CD14-positive monocyte (primary cell): ENCODE measurements at regions not wholly inside any gene's neighbourhood (a gene's known extent, or its start where the extent isn't known, plus 50 kb on each side); places are given as distances from the start of the nearest gene placed in this dataset.

Source experiments
- DNase-seq, 3 donors: peaks; one replicate each; pipeline ENCODE4 v3.0.0-alpha.2; 2011 to 2022
- H2AFZ ChIP-seq: 2 replicates; pipeline ENCODE4 v1.6.0; 2012; ENCODE audit warnings: mild to moderate bottlenecking, low read depth, low read length, inconsistent platforms; ENCODE audit not compliant: insufficient read depth, poor library complexity, severe bottlenecking
- H3K27ac ChIP-seq, 2 donors: 1 replicate in 1 of 2; 2 replicates in 1 of 2; pipeline ENCODE4 v1.5.1; 2012 to 2013; ENCODE audit warnings: low read length in 2 of 2, control low read depth in 1 of 2, inconsistent platforms in 1 of 2, low read depth in 1 of 2, mild to moderate bottlenecking in 1 of 2
- H3K27me3 ChIP-seq, 2 donors: one replicate each; pipeline versions ENCODE4 v1.6.0 to v1.6.1; 2011 to 2013; ENCODE audit warnings: low read length in 2 of 2; ENCODE audit not compliant: control insufficient read depth in 2 of 2, insufficient read depth in 2 of 2
- H3K36me3 ChIP-seq, 2 donors: replicated peaks in 1 of 2; 1 replicate in 1 of 2; 2 replicates in 1 of 2; pipeline versions ENCODE4 v1.5.1 to v1.6.1; 2012 to 2013; ENCODE audit warnings: low read length in 2 of 2, control low read depth in 1 of 2, inconsistent platforms in 1 of 2, mild to moderate bottlenecking in 1 of 2; ENCODE audit not compliant: insufficient read depth in 2 of 2, control insufficient read depth in 1 of 2
- H3K4me1 ChIP-seq, 2 donors: 1 replicate in 1 of 2; 2 replicates in 1 of 2; pipeline versions ENCODE4 v1.5.1 to v1.6.1; 2012 to 2013; ENCODE audit warnings: low read length in 2 of 2, control low read depth in 1 of 2, inconsistent platforms in 1 of 2, mild to moderate bottlenecking in 1 of 2, moderate library complexity in 1 of 2; ENCODE audit not compliant: insufficient read depth in 2 of 2, control insufficient read depth in 1 of 2
- H3K4me2 ChIP-seq: replicated peaks from 2 replicates; pipeline ENCODE3; 2012; ENCODE audit warnings: low read length, moderate library complexity, mild to moderate bottlenecking; ENCODE audit not compliant: poor library complexity, severe bottlenecking; ENCODE audit errors: extremely low read depth
- H3K4me3 ChIP-seq, 3 experiments: fragments of 200-600 bp in 1 of 3; sonication (generic) in 1 of 3; replicated peaks in 1 of 3; 1 replicate in 2 of 3; 2 replicates in 1 of 3; pipeline ENCODE4 v1.5.1; 2011 to 2013; ENCODE audit warnings: low read length in 3 of 3, mild to moderate bottlenecking in 3 of 3, control low read depth in 2 of 3, low read depth in 2 of 3, inconsistent platforms in 1 of 3, moderate library complexity in 1 of 3
- H3K79me2 ChIP-seq: 2 replicates; pipeline ENCODE4 v1.6.0; 2012; ENCODE audit warnings: mild to moderate bottlenecking, control low read depth, inconsistent platforms, low read length, moderate library complexity; ENCODE audit not compliant: insufficient read depth
- H3K9ac ChIP-seq: 2 replicates; pipeline ENCODE4 v1.6.0; 2017; ENCODE audit warnings: low read length, mild to moderate bottlenecking; ENCODE audit not compliant: insufficient read depth, poor library complexity, severe bottlenecking
- H3K9me3 ChIP-seq, 2 donors: replicated peaks in 1 of 2; 1 replicate in 1 of 2; 2 replicates in 1 of 2; pipeline versions ENCODE4 v1.5.1 to v1.6.1; 2012 to 2013; ENCODE audit warnings: low read length in 2 of 2, control low read depth in 1 of 2; ENCODE audit not compliant: control insufficient read depth in 1 of 2, insufficient read depth in 1 of 2
- H4K20me1 ChIP-seq: 2 replicates; pipeline ENCODE4 v1.6.0; 2012; ENCODE audit warnings: mild to moderate bottlenecking, low read length, control low read depth, moderate library complexity; ENCODE audit not compliant: insufficient read depth
- H3K27ac Mint-ChIP-seq, 7 donors: one replicate each; pipeline ENCODE4 v1.8.0; 2020; ENCODE audit warnings: mild to moderate bottlenecking in 7 of 7, mixed read lengths in 7 of 7, moderate library complexity in 6 of 7, inconsistent platforms in 2 of 7
- H3K27me3 Mint-ChIP-seq, 3 donors: one replicate each; pipeline ENCODE4 v1.8.0; 2021 to 2022; ENCODE audit warnings: low read depth in 3 of 3, mild to moderate bottlenecking in 3 of 3, mixed read lengths in 3 of 3, moderate library complexity in 3 of 3, inconsistent platforms in 1 of 3
- H3K36me3 Mint-ChIP-seq, 2 donors: one replicate each; pipeline ENCODE4 v1.8.0; 2020; ENCODE audit warnings: mixed read lengths in 2 of 2, inconsistent platforms in 1 of 2, mild to moderate bottlenecking in 1 of 2
- H3K4me1 Mint-ChIP-seq: one replicate; pipeline ENCODE4 v1.8.0; 2020; ENCODE audit warnings: mild to moderate bottlenecking, mixed read lengths
- H3K4me3 Mint-ChIP-seq, 2 donors: one replicate each; pipeline ENCODE4 v1.8.0; 2020; ENCODE audit warnings: mild to moderate bottlenecking in 2 of 2, mixed read lengths in 2 of 2, moderate library complexity in 1 of 2
- H3K9me3 Mint-ChIP-seq, 7 donors: one replicate each; pipeline ENCODE4 v1.8.0; 2020 to 2022; ENCODE audit warnings: mixed read lengths in 7 of 7, mild to moderate bottlenecking in 6 of 7, moderate library complexity in 6 of 7, inconsistent platforms in 2 of 7
- WGBS: methylation state at CpG from one replicate; pipeline ENCODE4 v1.1.5; 2013; ENCODE audit warnings: missing lambda C conversion rate; ENCODE audit not compliant: insufficient coverage; 5-methylcytosine and 5-hydroxymethylcytosine counted together
- intact Hi-C, 2 donors: fragments of 100-400 bp; cut with micrococcal nuclease; formaldehyde crosslinking; loops; one replicate each; pipeline versions ENCODE4 v1.15.0 to v1.15.1; 2023
- TF ChIP-seq, protein P1 (sequence below): fragments of 200-600 bp; IDR thresholded peaks from one replicate; pipeline ENCODE4 v1.8.0; 2022; ENCODE audit warnings: antibody characterized with exemption, mild to moderate bottlenecking

DNA sequence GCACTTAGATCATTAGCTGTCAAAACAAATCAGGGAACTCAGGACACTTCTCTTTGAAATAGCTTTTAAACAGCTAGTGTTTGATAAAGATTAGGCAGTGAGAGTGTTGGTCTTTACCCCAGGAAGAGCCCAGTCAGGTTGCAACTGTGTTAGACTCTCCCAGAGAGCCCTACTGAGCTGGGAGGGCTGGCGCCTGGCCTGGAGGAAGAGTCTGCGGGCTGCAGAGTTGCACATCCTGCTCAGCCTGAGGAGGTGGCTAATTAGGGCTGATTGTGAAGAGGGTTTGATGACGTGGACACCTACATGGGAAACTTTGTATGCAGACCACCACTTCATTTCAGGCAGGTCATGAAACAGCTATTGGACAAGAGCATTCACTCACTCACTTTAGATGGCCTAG is 112.0 kb downstream of the TMEM174 start:
- TF ChIP-seq, protein P1, sequence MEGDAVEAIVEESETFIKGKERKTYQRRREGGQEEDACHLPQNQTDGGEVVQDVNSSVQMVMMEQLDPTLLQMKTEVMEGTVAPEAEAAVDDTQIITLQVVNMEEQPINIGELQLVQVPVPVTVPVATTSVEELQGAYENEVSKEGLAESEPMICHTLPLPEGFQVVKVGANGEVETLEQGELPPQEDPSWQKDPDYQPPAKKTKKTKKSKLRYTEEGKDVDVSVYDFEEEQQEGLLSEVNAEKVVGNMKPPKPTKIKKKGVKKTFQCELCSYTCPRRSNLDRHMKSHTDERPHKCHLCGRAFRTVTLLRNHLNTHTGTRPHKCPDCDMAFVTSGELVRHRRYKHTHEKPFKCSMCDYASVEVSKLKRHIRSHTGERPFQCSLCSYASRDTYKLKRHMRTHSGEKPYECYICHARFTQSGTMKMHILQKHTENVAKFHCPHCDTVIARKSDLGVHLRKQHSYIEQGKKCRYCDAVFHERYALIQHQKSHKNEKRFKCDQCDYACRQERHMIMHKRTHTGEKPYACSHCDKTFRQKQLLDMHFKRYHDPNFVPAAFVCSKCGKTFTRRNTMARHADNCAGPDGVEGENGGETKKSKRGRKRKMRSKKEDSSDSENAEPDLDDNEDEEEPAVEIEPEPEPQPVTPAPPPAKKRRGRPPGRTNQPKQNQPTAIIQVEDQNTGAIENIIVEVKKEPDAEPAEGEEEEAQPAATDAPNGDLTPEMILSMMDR = no peak
- Histone ChIP-seq H3K27me3 (peaks cover 19 to 50% of the 10 kb centered on the region in 2 donors), H3K9ac (no peak overlapping the region), H3K79me2 (no peaks in the 10 kb centered on the region), H3K27ac (no peak overlapping the region), H2AFZ (no peak overlapping the region), H3K9me3 (peaks cover 0 to 4% of the 10 kb centered on the region in 2 donors), H3K4me1 (no peaks in the 10 kb centered on the region), H4K20me1 (no peaks in the 10 kb centered on the region), H3K4me2 (no peak overlapping the region), H3K36me3 (no peaks in the 10 kb centered on the region), H3K4me3 (no peak overlapping the region)
- H3K4me3 Mint-ChIP-seq = peak overlapping the region in 1 of 2 donors; percentile 27
- intact Hi-C loops = no loop called here
- no peak for DNase-seq
- WGBS = 81% methylated on average over 2 of the region's 3 CpGs
- H3K9me3 Mint-ChIP-seq = peaks cover 4 to 19% (median 13%) of the 10 kb centered on the region in 7 donors
- no peak overlapping the region for H3K27ac Mint-ChIP-seq
- H3K36me3 Mint-ChIP-seq = no peaks in the 10 kb centered on the region
- H3K4me1 Mint-ChIP-seq = no peaks in the 10 kb centered on the region
- H3K27me3 Mint-ChIP-seq = peaks cover 40 to 49% (median 45%) of the 10 kb centered on the region in 3 donors

GRCh38 chr5:73284220-73284795 is 111.3 kb downstream of the TMEM174 start:
- H2AFZ ChIP-seq = no peak overlapping the region
- no peaks in the 10 kb centered on the region for H3K36me3 Mint-ChIP-seq
- peaks cover 20 to 48% of the 10 kb centered on the region in 2 donors for H3K27me3 ChIP-seq
- intact Hi-C loops = no loop called here
- TF ChIP-seq, protein P1 = no peak
- no peak overlapping the region for H3K4me2 ChIP-seq
- WGBS = 46% methylated on average over 2 of the region's 7 CpGs
- peaks cover 41 to 50% (median 48%) of the 10 kb centered on the region in 3 donors for H3K27me3 Mint-ChIP-seq
- peaks cover 0 to 4% of the 10 kb centered on the region in 2 donors for H3K9me3 ChIP-seq
- H3K4me1 ChIP-seq = no peaks in the 10 kb centered on the region
- peaks cover 4 to 19% (median 13%) of the 10 kb centered on the region in 7 donors for H3K9me3 Mint-ChIP-seq
- H3K4me1 Mint-ChIP-seq = no peaks in the 10 kb centered on the region
- H3K9ac ChIP-seq = no peak overlapping the region
- H3K4me3 Mint-ChIP-seq = no peak overlapping the region
- H3K4me3 ChIP-seq = no peak overlapping the region
- no peaks in the 10 kb centered on the region for H4K20me1 ChIP-seq
- H3K36me3 ChIP-seq = no peaks in the 10 kb centered on the region
- no peak for DNase-seq
- H3K27ac Mint-ChIP-seq = no peak overlapping the region
- no peak overlapping the region for H3K27ac ChIP-seq
- no peaks in the 10 kb centered on the region for H3K79me2 ChIP-seq
